Natural killer cell (primary cell): ENCODE measurements at regions not wholly inside any gene's neighbourhood (a gene's known extent, or its start where the extent isn't known, plus 50 kb on each side); places are given as distances from the start of the nearest gene placed in this dataset.

Experiments used
- ATAC-seq, 3 donors: fragments of 150-1000 bp in 2 of 3; fragments of 200-7000 bp in 1 of 3; cut with Tn5 transposase; 1 replicate in 1 of 3; 2 replicates in 2 of 3; pipeline ENCODE4 v1.10.0; 2021; ENCODE audit warnings: mild to moderate bottlenecking in 2 of 3, moderate library complexity in 2 of 3
- DNase-seq, 2 donors: peaks; one replicate each; pipeline versions ENCODE4 v3.0.0 to v3.0.0-alpha.2; 2013 to 2021; ENCODE audit warnings: mixed read lengths in 1 of 2
- H3K27ac ChIP-seq: one replicate; pipeline ENCODE4 v1.5.1; 2013; ENCODE audit warnings: mild to moderate bottlenecking, low read length
- H3K27me3 ChIP-seq: one replicate; pipeline ENCODE4 v1.6.1; 2013; ENCODE audit warnings: low read length; ENCODE audit not compliant: control insufficient read depth, insufficient read depth
- H3K36me3 ChIP-seq: one replicate; pipeline ENCODE4 v1.6.1; 2013; ENCODE audit warnings: low read length; ENCODE audit not compliant: control insufficient read depth, insufficient read depth
- H3K4me1 ChIP-seq: one replicate; pipeline ENCODE4 v1.6.1; 2013; ENCODE audit warnings: low read length; ENCODE audit not compliant: control insufficient read depth, insufficient read depth
- H3K4me3 ChIP-seq: one replicate; pipeline ENCODE4 v1.5.1; 2013; ENCODE audit warnings: low read length
- H3K9me3 ChIP-seq: one replicate; pipeline ENCODE4 v1.6.1; 2013; ENCODE audit warnings: low read length; ENCODE audit not compliant: control insufficient read depth, insufficient read depth
- H3K27ac Mint-ChIP-seq, 2 donors: one replicate each; pipeline ENCODE4 v1.8.0; 2022; ENCODE audit warnings: mild to moderate bottlenecking in 2 of 2, mixed read lengths in 2 of 2, moderate library complexity in 1 of 2
- H3K27me3 Mint-ChIP-seq, 2 donors: one replicate each; pipeline ENCODE4 v1.8.0; 2022; ENCODE audit warnings: low read depth in 2 of 2, mixed read lengths in 2 of 2
- H3K36me3 Mint-ChIP-seq: one replicate; pipeline ENCODE4 v1.8.0; 2022; ENCODE audit warnings: mixed read lengths
- H3K4me1 Mint-ChIP-seq, 2 donors: one replicate each; pipeline ENCODE4 v1.8.0; 2022; ENCODE audit warnings: mixed read lengths in 2 of 2
- H3K4me3 Mint-ChIP-seq: one replicate; pipeline ENCODE4 v1.8.0; 2022; ENCODE audit warnings: mild to moderate bottlenecking, moderate library complexity, mixed read lengths
- H3K9me3 Mint-ChIP-seq, 2 donors: one replicate each; pipeline ENCODE4 v1.8.0; 2022; ENCODE audit warnings: mixed read lengths in 2 of 2
- CTCF ChIP-seq: fragments of 200-600 bp; IDR thresholded peaks from one replicate; pipeline ENCODE4 v1.8.0; 2022; ENCODE audit warnings: antibody characterized with exemption
- WGBS: methylation state at CpG from one replicate; pipeline ENCODE4 v1.1.7; 2013; ENCODE audit warnings: missing lambda C conversion rate; ENCODE audit not compliant: insufficient coverage; 5-methylcytosine and 5-hydroxymethylcytosine counted together
- intact Hi-C: fragments of 100-400 bp; cut with micrococcal nuclease; formaldehyde crosslinking; loops from one replicate; pipeline ENCODE4 v1.14.2; 2022

DNA sequence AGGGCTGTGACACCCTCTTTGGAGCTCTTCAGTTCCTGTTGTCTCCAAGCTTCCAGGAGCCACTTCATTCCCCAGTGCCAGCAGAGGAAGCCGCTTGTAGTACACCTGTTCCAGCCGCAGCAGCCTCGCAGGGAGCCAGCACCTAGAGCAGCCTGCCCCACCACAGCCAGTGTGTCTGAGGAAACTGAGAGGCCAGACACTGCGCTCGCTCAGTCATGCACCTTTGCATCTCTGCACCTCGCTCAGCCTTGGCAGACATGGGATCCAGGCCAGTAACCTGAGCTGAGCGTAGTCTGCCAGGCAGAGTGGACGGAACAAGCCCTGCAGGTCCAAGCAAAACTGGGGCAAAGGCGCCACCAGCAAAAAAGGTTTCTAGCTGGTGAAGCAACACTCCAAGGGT, 1072.1 kb downstream of the JRKL start:
- WGBS = 95% methylated on average over 9 of the region's 9 CpGs
- peaks cover 11% of the 10 kb centered on the region for H3K36me3 Mint-ChIP-seq
- intact Hi-C loops = no loop called here

GRCh38 chr11:97463891-97464290, 1074.1 kb downstream of the JRKL start:
- Mint-ChIP-seq H3K27me3 (no peaks in the 10 kb centered on the region), H3K4me1 (no peaks in the 10 kb centered on the region), H3K36me3 (peaks cover 11% of the 10 kb centered on the region), H3K27ac (no peak overlapping the region), H3K4me3 (no peak overlapping the region), H3K9me3 (peaks cover 15 to 31% of the 10 kb centered on the region in 2 donors)
- 44% methylated on average over 1 of the region's 1 CpG for WGBS
- no peak for TF ChIP-seq CTCF
- H3K4me1 ChIP-seq = no peaks in the 10 kb centered on the region
- intact Hi-C loops = no loop called here
- no peak overlapping the region for H3K4me3 ChIP-seq
- no peak overlapping the region for H3K27ac ChIP-seq
- DNase-seq = no peak
- H3K36me3 ChIP-seq = no peaks in the 10 kb centered on the region
- no peaks in the 10 kb centered on the region for H3K27me3 ChIP-seq
- peaks cover 19% of the 10 kb centered on the region for H3K9me3 ChIP-seq
- ATAC-seq = no peak

More for the DNA sequence above, 1072.1 kb downstream of the JRKL start:
- Histone ChIP-seq H3K4me1 (no peaks in the 10 kb centered on the region), H3K4me3 (no peak overlapping the region), H3K36me3 (no peaks in the 10 kb centered on the region), H3K27me3 (no peaks in the 10 kb centered on the region), H3K27ac (no peak overlapping the region), H3K9me3 (peaks cover 19% of the 10 kb centered on the region)
- no peak for ATAC-seq
- TF ChIP-seq CTCF = no peak
- H3K4me3 Mint-ChIP-seq = no peak overlapping the region
- no peaks in the 10 kb centered on the region for H3K4me1 Mint-ChIP-seq
- no peak overlapping the region for H3K27ac Mint-ChIP-seq
- no peak for DNase-seq
- peaks cover 14 to 25% of the 10 kb centered on the region in 2 donors for H3K9me3 Mint-ChIP-seq
- H3K27me3 Mint-ChIP-seq = no peaks in the 10 kb centered on the region

- no peaks in the 10 kb centered on the region for H3K27me3 Mint-ChIP-seq
- intact Hi-C loops = no loop called here
- ATAC-seq = no peak
- H3K4me3 ChIP-seq = no peak overlapping the region
- TF ChIP-seq CTCF = no peak
- DNase-seq = no peak
- H3K27me3 ChIP-seq = no peaks in the 10 kb centered on the region
- no peak overlapping the region for H3K27ac ChIP-seq
- H3K27ac Mint-ChIP-seq = no peak overlapping the region
- peaks cover 11 to 33% of the 10 kb centered on the region in 2 donors for H3K9me3 Mint-ChIP-seq
- H3K9me3 ChIP-seq = peaks cover 13% of the 10 kb centered on the region
- 81% methylated on average over 1 of the region's 1 CpG for WGBS
- H3K4me1 ChIP-seq = no peaks in the 10 kb centered on the region
- H3K4me3 Mint-ChIP-seq = no peak overlapping the region
- no peaks in the 10 kb centered on the region for H3K36me3 ChIP-seq
- H3K36me3 Mint-ChIP-seq = peaks cover 29% of the 10 kb centered on the region
- no peaks in the 10 kb centered on the region for H3K4me1 Mint-ChIP-seq
Observed at GRCh38 chr11:97471480-97471879, 1081.7 kb downstream of the JRKL start.

DNA sequence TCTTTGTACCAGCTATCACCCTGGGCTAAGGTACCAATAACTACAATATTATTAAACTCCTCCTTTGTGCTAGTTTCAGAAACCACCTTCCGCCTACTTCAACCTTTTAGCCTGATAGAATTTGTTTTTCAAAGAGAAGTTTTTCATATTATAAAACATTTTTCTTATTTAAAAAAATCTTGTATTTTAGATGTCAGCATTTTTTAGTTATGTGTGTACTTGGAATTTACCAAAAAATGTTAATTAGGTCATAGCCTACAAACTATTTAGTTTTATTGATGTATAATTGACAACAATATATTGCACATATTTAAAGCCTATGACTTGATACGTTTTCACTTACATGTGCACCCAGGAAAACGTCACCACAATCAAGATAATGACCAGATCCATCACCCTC, 1097.6 kb downstream of the JRKL start:
- H3K27me3 Mint-ChIP-seq = no peaks in the 10 kb centered on the region
- Histone ChIP-seq H3K4me1 (no peaks in the 10 kb centered on the region), H3K27me3 (no peaks in the 10 kb centered on the region), H3K36me3 (no peaks in the 10 kb centered on the region), H3K27ac (no peak overlapping the region), H3K9me3 (peaks cover 8% of the 10 kb centered on the region), H3K4me3 (no peak overlapping the region)
- no peak overlapping the region for H3K4me3 Mint-ChIP-seq
- peaks cover 2% of the 10 kb centered on the region for H3K36me3 Mint-ChIP-seq
- H3K27ac Mint-ChIP-seq = no peak overlapping the region
- no peak for TF ChIP-seq CTCF
- intact Hi-C loops = no loop called here
- WGBS = 74% methylated on average over 2 of the region's 3 CpGs
- H3K4me1 Mint-ChIP-seq = no peaks in the 10 kb centered on the region
- DNase-seq (no peak), ATAC-seq (no peak)
- H3K9me3 Mint-ChIP-seq = peaks cover 20 to 31% of the 10 kb centered on the region in 2 donors
